A549 (cell line): ENCODE measurements at regions not wholly inside any gene's neighbourhood (a gene's known extent, or its start where the extent isn't known, plus 50 kb on each side); places are given as distances from the start of the nearest gene placed in this dataset.

Experiments
- ATAC-seq, 2 experiments: fragments of 200-7000 bp in 1 of 2; fragments of >200 bp in 1 of 2; cut with Nextera tagmentation in 1 of 2; cut with Tn5 transposase in 1 of 2; 3 replicates each; pipeline versions ENCODE4 v1.8.0 to v1.9.1; 2018 to 2020; ENCODE audit warnings: mild to moderate bottlenecking in 1 of 2, moderate library complexity in 1 of 2
- CTCF ChIA-PET: fragments of 300-600 bp; sonication (Branson Sonifier 250); formaldehyde crosslinking; extraction: SDS; loops from one replicate; lab custom pipeline; 2021; ENCODE audit warnings: antibody characterized with exemption, inconsistent platforms; lab: Yijun Ruan, JAX
- POLR2A ChIA-PET: fragments of 350-600 bp; formaldehyde crosslinking; extraction: SDS; loops from one replicate; lab custom pipeline; 2021; ENCODE audit warnings: antibody characterized with exemption, inconsistent platforms; lab: Yijun Ruan, JAX
- DNase-seq, 2 experiments: peaks; one replicate each; pipeline versions ENCODE4 v3.0.0 to v3.0.0-alpha.2; 2011 to 2016; ENCODE audit warnings: low read depth in 1 of 2, low spot score in 1 of 2
- FAIRE-seq: peaks from 2 replicates; lab custom pipeline; 2011; peaks lifted over from hg19 to GRCh38; lab: Jason Lieb, UNC
- H3K27ac ChIP-seq, 2 experiments: fragments of >200 bp; sonication (Bioruptor Twin); formaldehyde crosslinking; 3 replicates each; pipeline ENCODE4 v1.5.1; 2016 to 2017
- H3K4me1 ChIP-seq: fragments of >200 bp; sonication (Bioruptor Twin); formaldehyde crosslinking; 3 replicates; pipeline ENCODE4 v1.6.1; 2016
- H3K4me2 ChIP-seq: fragments of >200 bp; sonication (Bioruptor Twin); formaldehyde crosslinking; 3 replicates; pipeline ENCODE4 v1.6.1; 2016
- H3K4me3 ChIP-seq: fragments of >200 bp; sonication (Bioruptor Twin); formaldehyde crosslinking; 3 replicates; pipeline ENCODE4 v1.5.1; 2016
- H3K9me3 ChIP-seq: fragments of >200 bp; sonication (Bioruptor Twin); formaldehyde crosslinking; 3 replicates; pipeline ENCODE4 v1.6.1; 2016
- ATOH8 ChIP-seq: fragments of 250-450 bp; sonication (Bioruptor Pico); IDR thresholded peaks from 2 replicates; pipeline ENCODE4 v1.5.0; 2020; ENCODE audit warnings: low read depth, mild to moderate bottlenecking, moderate library complexity
- BHLHE40 ChIP-seq: IDR thresholded peaks from 2 replicates; pipeline ENCODE4 v1.6.1; 2012; ENCODE audit warnings: low read depth, low read length, inconsistent platforms
- CHD2 ChIP-seq: fragments of 150-350 bp; IDR thresholded peaks from 2 replicates; pipeline ENCODE4 v1.6.1; 2014; ENCODE audit warnings: low read length; ENCODE audit not compliant: partially characterized antibody
- CHD4 ChIP-seq: fragments of 200-600 bp; sonication (generic); IDR thresholded peaks from 2 replicates; pipeline ENCODE4 v1.6.1; 2016; ENCODE audit warnings: antibody characterized with exemption, mild to moderate bottlenecking, borderline replicate concordance
- E2F6 ChIP-seq: IDR thresholded peaks from 2 replicates; pipeline ENCODE4 v1.6.1; 2012; ENCODE audit warnings: low read depth, borderline replicate concordance
- EP300 ChIP-seq, 2 experiments: fragments of >200 bp; sonication (Bioruptor Twin); formaldehyde crosslinking; IDR thresholded peaks; 2 replicates in 1 of 2; 3 replicates in 1 of 2; pipeline ENCODE4 v1.6.1; 2016 to 2017
- FOSB ChIP-seq: fragments of 250-450 bp; sonication (Bioruptor Pico); IDR thresholded peaks from 2 replicates; pipeline ENCODE4 v1.5.0; 2020; ENCODE audit warnings: mild to moderate bottlenecking, moderate library complexity
- HES2 ChIP-seq: fragments of >200 bp; sonication (Bioruptor Twin); formaldehyde crosslinking; IDR thresholded peaks from 2 replicates; pipeline ENCODE4 v1.6.1; 2016
- HEYL ChIP-seq: fragments of 250-450 bp; sonication (Bioruptor Pico); IDR thresholded peaks from 2 replicates; pipeline ENCODE4 v1.8.0; 2021; ENCODE audit warnings: mild to moderate bottlenecking, moderate library complexity
- HOXB5 ChIP-seq: fragments of 250-450 bp; sonication (Bioruptor Pico); IDR thresholded peaks from 2 replicates; pipeline ENCODE4 v1.5.0; 2020; ENCODE audit warnings: mild to moderate bottlenecking, moderate library complexity
- JUN ChIP-seq, 2 experiments: fragments of >200 bp; sonication (Bioruptor Twin); formaldehyde crosslinking; IDR thresholded peaks; 2 replicates in 1 of 2; 3 replicates in 1 of 2; pipeline ENCODE4 v1.6.1; 2016 to 2017
- MAFK ChIP-seq: fragments of 450-650 bp; IDR thresholded peaks from 2 replicates; pipeline ENCODE4 v1.6.1; 2014; ENCODE audit not compliant: partially characterized antibody
- MAZ ChIP-seq: fragments of 150-350 bp; IDR thresholded peaks from 2 replicates; pipeline ENCODE4 v1.6.1; 2014; ENCODE audit warnings: antibody characterized with exemption, low read depth, low read length, borderline replicate concordance
- MYC ChIP-seq: IDR thresholded peaks from 2 replicates; pipeline ENCODE4 v1.6.1; 2012; ENCODE audit warnings: mild to moderate bottlenecking, inconsistent platforms, low read length, improper control_type of control experiment, borderline replicate concordance
- NPAS2 ChIP-seq: fragments of 250-450 bp; sonication (Bioruptor Pico); IDR thresholded peaks from 2 replicates; pipeline ENCODE4 v1.8.0; 2022; ENCODE audit warnings: mild to moderate bottlenecking, moderate library complexity, borderline replicate concordance
- RFX5 ChIP-seq: fragments of 450-650 bp; IDR thresholded peaks from 2 replicates; pipeline ENCODE4 v1.7.1; 2014; ENCODE audit warnings: antibody characterized with exemption, mild to moderate bottlenecking, moderate library complexity
- RNF2 ChIP-seq: fragments of 200-600 bp; sonication (generic); IDR thresholded peaks from 2 replicates; pipeline ENCODE4 v1.6.1; 2016; ENCODE audit warnings: low read depth, mild to moderate bottlenecking, antibody characterized with exemption, moderate library complexity, borderline replicate concordance
- SMC3 ChIP-seq: fragments of >200 bp; sonication (Bioruptor Twin); formaldehyde crosslinking; IDR thresholded peaks from 3 replicates; pipeline ENCODE4 v1.6.1; 2018; ENCODE audit warnings: inconsistent platforms
- TP53 ChIP-seq: fragments of 250-450 bp; sonication (Bioruptor Pico); IDR thresholded peaks from 2 replicates; pipeline ENCODE4 v1.5.0; 2021; ENCODE audit warnings: mild to moderate bottlenecking, moderate library complexity
- ZSCAN20 ChIP-seq: fragments of 250-450 bp; sonication (Bioruptor Pico); IDR thresholded peaks from 2 replicates; pipeline ENCODE4 v1.8.0; 2022; ENCODE audit warnings: mild to moderate bottlenecking, moderate library complexity
- WGBS: methylation state at CpG from one replicate; pipeline ENCODE4 v1.1.6; 2017; ENCODE audit errors: missing lambda C conversion rate; 5-methylcytosine and 5-hydroxymethylcytosine counted together

GRCh38 chr10:113457408-113457807, 95.4 kb upstream of the HABP2 start:
- FAIRE-seq (no peak), ATAC-seq (no peak), DNase-seq (no peak)
- ChIA-PET CTCF (interaction anchor here (1.2 kb wide), 1 partner anchor 13 kb away, joined by 3 read pairs; no protein-coding TSS in a partner anchor), POLR2A (no interaction called here)
- no peaks in the 10 kb centered on the region for H3K9me3 ChIP-seq
- H3K4me3 ChIP-seq = no peak overlapping the region
- TF ChIP-seq CHD2 (no peak), CHD4 (no peak), EP300 (IDR thresholded peaks at IDR 0.05) (no peak), MAZ (no peak)
- H3K27ac ChIP-seq = no peak overlapping the region
- 48% methylated on average over 5 of the region's 5 CpGs for WGBS
- no peaks in the 10 kb centered on the region for H3K4me1 ChIP-seq
- H3K4me2 ChIP-seq = no peak overlapping the region

GRCh38 chr10:113458451-113458850, 94.4 kb upstream of the HABP2 start:
- FAIRE-seq = no peak
- ChIA-PET CTCF (no interaction called here), POLR2A (no interaction called here)
- ATAC-seq = no peak
- no peak overlapping the region for H3K4me2 ChIP-seq
- 52% methylated on average over 10 of the region's 10 CpGs for WGBS
- no peaks in the 10 kb centered on the region for H3K4me1 ChIP-seq
- no peak for DNase-seq
- TF ChIP-seq ATOH8 (CRISPR knock-in tag) (no peak), HES2 (no peak), BHLHE40 (no peak)
- H3K9me3 ChIP-seq = no peaks in the 10 kb centered on the region
- H3K27ac ChIP-seq = no peak overlapping the region
- no peak overlapping the region for H3K4me3 ChIP-seq

- no peak for FAIRE-seq
- Histone ChIP-seq H3K9me3 (peaks cover 2% of the 10 kb centered on the region; the same call in 1 of the 3 replicates), H3K4me1 (no peaks in the 10 kb centered on the region), H3K27ac (no peak overlapping the region), H3K4me3 (no peak overlapping the region), H3K4me2 (no peak overlapping the region)
- POLR2A ChIA-PET = no interaction called here
- DNase-seq = no peak
- TF ChIP-seq HEYL (CRISPR knock-in tag) = no peak
- ATAC-seq = no peak
- CTCF ChIA-PET = no interaction called here
- WGBS = 5% methylated on average over 5 of the region's 5 CpGs
These were observed 93.9 kb upstream of the HABP2 start for GRCh38 chr10:113458944-113459343.

- ChIA-PET CTCF (no interaction called here), POLR2A (no interaction called here)
- no peak for TF ChIP-seq RFX5
- no peak for TF ChIP-seq HOXB5 (CRISPR knock-in tag)
- no peak for TF ChIP-seq NPAS2
- TF ChIP-seq JUN (IDR thresholded peaks at IDR 0.05) = no peak
- no peak for TF ChIP-seq ZSCAN20 (CRISPR knock-in tag)
- TF ChIP-seq SMC3 = no peak
- no peak for TF ChIP-seq CHD2
- no peak for TF ChIP-seq E2F6
- TF ChIP-seq TP53 (CRISPR knock-in tag) = no peak
- no peak for TF ChIP-seq MAFK
- TF ChIP-seq MYC = no peak
- TF ChIP-seq RNF2 = no peak
- TF ChIP-seq FOSB (CRISPR knock-in tag) = no peak
- Histone ChIP-seq H3K4me3 (no peak overlapping the region), H3K4me1 (no peaks in the 10 kb centered on the region), H3K9me3 (peaks cover 5% of the 10 kb centered on the region; the same call in 1 of the 3 replicates), H3K4me2 (no peak overlapping the region), H3K27ac (no peak overlapping the region)
- ATAC-seq (no peak), DNase-seq (no peak), FAIRE-seq (no peak)
- 31% methylated on average over 8 of the region's 8 CpGs for WGBS
These were observed 93.1 kb upstream of the HABP2 start for GRCh38 chr10:113459626-113460280.
